Type B pancreatic cell (in vitro differentiated cells): ENCODE measurements at regions not wholly inside any gene's neighbourhood (a gene's known extent, or its start where the extent isn't known, plus 50 kb on each side); places are given as distances from the start of the nearest gene placed in this dataset.

ENCODE experiments used
- DNase-seq: peaks from one replicate; pipeline ENCODE4 v3.0.0; 2021; ENCODE audit warnings: mixed read lengths; ENCODE audit not compliant: unreplicated experiment; ENCODE audit errors: extremely low spot score
- H3K27ac Mint-ChIP-seq: 2 replicates; pipeline ENCODE4 v1.8.0; 2021; ENCODE audit warnings: mild to moderate bottlenecking, mixed read lengths
- H3K27me3 Mint-ChIP-seq: 2 replicates; pipeline ENCODE4 v1.8.0; 2021; ENCODE audit warnings: mixed read lengths
- H3K36me3 Mint-ChIP-seq: 2 replicates; pipeline ENCODE4 v1.8.0; 2021; ENCODE audit warnings: mixed read lengths
- H3K4me1 Mint-ChIP-seq: one replicate; pipeline ENCODE4 v1.8.0; 2021; ENCODE audit warnings: mixed read lengths; ENCODE audit not compliant: unreplicated experiment
- H3K4me3 Mint-ChIP-seq: 2 replicates; pipeline ENCODE4 v1.8.0; 2021; ENCODE audit warnings: mild to moderate bottlenecking, mixed read lengths
- H3K9me3 Mint-ChIP-seq: 2 replicates; pipeline ENCODE4 v1.8.0; 2021; ENCODE audit warnings: mixed read lengths
- TF ChIP-seq, protein P1 (sequence below): fragments of 200-600 bp; sonication (generic); conservative IDR thresholded peaks from 2 replicates; pipeline ENCODE4 v1.5.0; 2021; ENCODE audit warnings: antibody characterized with exemption, mild to moderate bottlenecking

- DNase-seq = no peak
- H3K27me3 Mint-ChIP-seq = peaks cover 6% of the 10 kb centered on the region
- H3K9me3 Mint-ChIP-seq = no peaks in the 10 kb centered on the region
- no peak overlapping the region for H3K27ac Mint-ChIP-seq
- TF ChIP-seq, protein P1, sequence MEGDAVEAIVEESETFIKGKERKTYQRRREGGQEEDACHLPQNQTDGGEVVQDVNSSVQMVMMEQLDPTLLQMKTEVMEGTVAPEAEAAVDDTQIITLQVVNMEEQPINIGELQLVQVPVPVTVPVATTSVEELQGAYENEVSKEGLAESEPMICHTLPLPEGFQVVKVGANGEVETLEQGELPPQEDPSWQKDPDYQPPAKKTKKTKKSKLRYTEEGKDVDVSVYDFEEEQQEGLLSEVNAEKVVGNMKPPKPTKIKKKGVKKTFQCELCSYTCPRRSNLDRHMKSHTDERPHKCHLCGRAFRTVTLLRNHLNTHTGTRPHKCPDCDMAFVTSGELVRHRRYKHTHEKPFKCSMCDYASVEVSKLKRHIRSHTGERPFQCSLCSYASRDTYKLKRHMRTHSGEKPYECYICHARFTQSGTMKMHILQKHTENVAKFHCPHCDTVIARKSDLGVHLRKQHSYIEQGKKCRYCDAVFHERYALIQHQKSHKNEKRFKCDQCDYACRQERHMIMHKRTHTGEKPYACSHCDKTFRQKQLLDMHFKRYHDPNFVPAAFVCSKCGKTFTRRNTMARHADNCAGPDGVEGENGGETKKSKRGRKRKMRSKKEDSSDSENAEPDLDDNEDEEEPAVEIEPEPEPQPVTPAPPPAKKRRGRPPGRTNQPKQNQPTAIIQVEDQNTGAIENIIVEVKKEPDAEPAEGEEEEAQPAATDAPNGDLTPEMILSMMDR = no peak
- no peaks in the 10 kb centered on the region for H3K4me1 Mint-ChIP-seq
- no peaks in the 10 kb centered on the region for H3K36me3 Mint-ChIP-seq
- no peak overlapping the region for H3K4me3 Mint-ChIP-seq
Measured at GRCh38 chr10:9296190-9296589, 1241.7 kb downstream of the GATA3 start.

GRCh38 chr10:9297580-9297979, 1243.1 kb downstream of the GATA3 start:
- TF ChIP-seq, protein P1 = no peak
- H3K36me3 Mint-ChIP-seq = no peaks in the 10 kb centered on the region
- H3K27ac Mint-ChIP-seq = no peak overlapping the region
- H3K4me1 Mint-ChIP-seq = no peaks in the 10 kb centered on the region
- DNase-seq = no peak
- no peaks in the 10 kb centered on the region for H3K9me3 Mint-ChIP-seq
- H3K4me3 Mint-ChIP-seq = no peak overlapping the region
- peaks cover 11% of the 10 kb centered on the region for H3K27me3 Mint-ChIP-seq

DNA sequence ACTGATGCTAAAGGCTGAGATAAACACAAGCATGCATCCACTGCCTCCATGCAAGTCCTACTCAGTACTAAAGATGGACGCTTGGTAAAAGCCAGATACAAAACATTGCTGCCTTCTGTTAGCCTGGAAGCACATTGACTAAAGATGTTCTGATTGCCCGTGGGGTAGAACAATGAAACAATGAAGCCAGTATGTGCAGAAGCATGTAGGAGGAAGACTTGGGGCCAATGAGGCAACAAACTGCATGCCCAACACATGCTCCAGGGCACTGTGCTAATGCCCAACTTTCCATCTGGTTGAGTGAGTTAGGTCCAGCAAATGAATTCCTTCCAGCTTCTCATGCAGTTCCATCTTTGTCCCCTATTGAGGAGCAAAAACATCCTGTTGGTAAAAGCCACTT, 1245.5 kb downstream of the GATA3 start:
- TF ChIP-seq, protein P1 = no peak
- Mint-ChIP-seq H3K9me3 (no peaks in the 10 kb centered on the region), H3K27me3 (peaks cover 28% of the 10 kb centered on the region), H3K36me3 (no peaks in the 10 kb centered on the region), H3K4me1 (no peaks in the 10 kb centered on the region), H3K4me3 (no peak overlapping the region), H3K27ac (no peak overlapping the region)
- DNase-seq = no peak

GRCh38 chr10:9301148-9301547, 1246.7 kb downstream of the GATA3 start:
- TF ChIP-seq, protein P1 = peak; percentile 66
- Mint-ChIP-seq H3K27me3 (peaks cover 36% of the 10 kb centered on the region), H3K9me3 (no peaks in the 10 kb centered on the region), H3K36me3 (no peaks in the 10 kb centered on the region), H3K27ac (no peak overlapping the region), H3K4me3 (no peak overlapping the region), H3K4me1 (no peaks in the 10 kb centered on the region)
- no peak for DNase-seq

DNA sequence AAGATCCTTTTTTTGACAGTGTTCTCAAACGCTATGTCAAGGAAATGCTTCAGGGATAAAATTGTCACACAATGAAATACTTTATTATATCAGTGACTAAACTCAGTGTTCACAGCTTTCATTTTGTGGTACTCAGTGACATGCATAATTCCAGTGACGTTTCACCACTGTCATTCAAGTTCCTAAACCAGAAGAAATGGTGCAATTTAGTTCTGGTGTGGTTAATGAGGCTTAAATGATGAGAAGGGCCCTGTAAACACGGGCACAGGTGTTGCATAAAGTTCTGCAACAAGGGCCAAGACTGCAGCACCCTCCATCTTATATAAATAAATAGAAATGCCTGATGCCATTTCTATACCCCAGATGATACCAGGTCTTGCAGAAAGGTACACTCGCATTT, 1247.1 kb downstream of the GATA3 start:
- H3K27me3 Mint-ChIP-seq = peaks cover 38% of the 10 kb centered on the region
- H3K27ac Mint-ChIP-seq = no peak overlapping the region

More for the DNA sequence above, 1247.1 kb downstream of the GATA3 start:
- DNase-seq = no peak
- Mint-ChIP-seq H3K9me3 (no peaks in the 10 kb centered on the region), H3K36me3 (no peaks in the 10 kb centered on the region), H3K4me3 (no peak overlapping the region), H3K4me1 (no peaks in the 10 kb centered on the region)
- TF ChIP-seq, protein P1 = no peak
